Mesendoderm (in vitro differentiated cells): ENCODE measurements at regions not wholly inside any gene's neighbourhood (a gene's known extent, or its start where the extent isn't known, plus 50 kb on each side); places are given as distances from the start of the nearest gene placed in this dataset.
"Not testable (repeated sequence)": the region's sequence is repeated elsewhere in the genome, so short reads cannot be mapped to it uniquely, and the experiment has no call there.

ENCODE experiments used
- DNase-seq: peaks from one replicate; pipeline ENCODE4 v3.0.0; 2013
- H2AK5ac ChIP-seq: 2 replicates; pipeline ENCODE4 v1.6.1; 2013; ENCODE audit warnings: low read length, inconsistent platforms
- H2BK120ac ChIP-seq: 2 replicates; pipeline ENCODE4 v1.6.1; 2013; ENCODE audit warnings: low read depth, mild to moderate bottlenecking, low read length, moderate library complexity, mixed read lengths
- H2BK15ac ChIP-seq: replicated peaks from 2 replicates; pipeline ENCODE4 v1.6.1; 2013; ENCODE audit warnings: low read depth, mild to moderate bottlenecking, moderate library complexity
- H2BK5ac ChIP-seq: 2 replicates; pipeline ENCODE4 v1.6.1; 2013; ENCODE audit warnings: low read length, inconsistent platforms
- H3K18ac ChIP-seq: 2 replicates; pipeline ENCODE4 v1.6.1; 2013; ENCODE audit warnings: mild to moderate bottlenecking, low read length, mixed read lengths
- H3K23ac ChIP-seq: one replicate; pipeline ENCODE4 v1.6.1; 2013; ENCODE audit warnings: low read length
- H3K27ac ChIP-seq: 2 replicates; pipeline ENCODE4 v1.5.1; 2013; ENCODE audit warnings: low read depth, mild to moderate bottlenecking, inconsistent platforms, low read length, moderate library complexity
- H3K27me3 ChIP-seq: 2 replicates; pipeline ENCODE4 v1.6.1; 2013; ENCODE audit warnings: low read length, control low read depth, mild to moderate bottlenecking, inconsistent platforms; ENCODE audit not compliant: insufficient read depth, poor library complexity
- H3K36me3 ChIP-seq: 2 replicates; pipeline ENCODE4 v1.6.1; 2013; ENCODE audit warnings: low read length, inconsistent platforms; ENCODE audit not compliant: control insufficient read depth, insufficient read depth
- H3K4ac ChIP-seq: one replicate; pipeline ENCODE4 v1.6.1; 2013; ENCODE audit warnings: low read depth, mild to moderate bottlenecking, low read length, moderate library complexity
- H3K4me1 ChIP-seq: 2 replicates; pipeline ENCODE4 v1.6.1; 2013; ENCODE audit warnings: low read depth, low read length, inconsistent platforms; ENCODE audit not compliant: control insufficient read depth
- H3K4me2 ChIP-seq: 2 replicates; pipeline ENCODE4 v1.6.1; 2013; ENCODE audit warnings: low read length
- H3K4me3 ChIP-seq: 2 replicates; pipeline ENCODE4 v1.5.1; 2013; ENCODE audit warnings: mild to moderate bottlenecking, low read length
- H3K56ac ChIP-seq: one replicate; pipeline ENCODE4 v1.6.1; 2013; ENCODE audit warnings: low read length
- H3K79me1 ChIP-seq: 2 replicates; pipeline ENCODE4 v1.6.1; 2013; ENCODE audit warnings: low read length, inconsistent platforms
- H3K79me2 ChIP-seq: 2 replicates; pipeline ENCODE4 v1.6.1; 2013; ENCODE audit warnings: mild to moderate bottlenecking, low read length; ENCODE audit not compliant: control insufficient read depth, insufficient read depth
- H3K9ac ChIP-seq: 2 replicates; pipeline ENCODE4 v1.6.1; 2013; ENCODE audit warnings: low read length, inconsistent platforms
- H4K5ac ChIP-seq: one replicate; pipeline ENCODE4 v1.6.1; 2013; ENCODE audit warnings: low read length
- H4K8ac ChIP-seq: one replicate; pipeline ENCODE4 v1.6.1; 2013; ENCODE audit warnings: low read depth, mild to moderate bottlenecking, control low read depth, low read length, moderate library complexity
- WGBS: extraction: QIAGEN DNeasy Blood & Tissue Kit; methylation state at CpG from one replicate; pipeline ENCODE4 v1.1.7; 2013; ENCODE audit warnings: low lambda C conversion rate, missing lambda C conversion rate; ENCODE audit not compliant: insufficient coverage; ENCODE audit errors: extremely low coverage; 5-methylcytosine and 5-hydroxymethylcytosine counted together

DNA sequence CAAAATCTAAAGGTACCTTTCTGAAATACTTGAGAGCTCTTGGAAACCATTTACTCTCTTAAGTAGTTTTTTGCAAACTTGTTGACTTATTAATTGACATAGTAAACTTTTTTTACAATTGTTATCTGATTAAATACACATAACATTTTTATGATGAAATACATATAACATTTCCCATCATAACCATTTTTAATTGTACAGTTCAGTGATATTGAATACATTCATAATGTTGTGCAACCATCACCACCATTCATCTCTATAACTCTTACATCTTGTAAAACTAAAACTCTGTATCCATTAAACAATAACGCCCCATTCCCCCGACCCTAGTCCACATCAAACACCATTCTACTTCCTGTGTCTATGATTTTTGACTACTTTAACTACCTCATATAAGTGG lies 95.7 kb upstream of the ZNF648 start:
- DNase-seq, result no peak
- no peaks in the 10 kb centered on the region for H3K79me1 ChIP-seq
- H4K8ac ChIP-seq, result no peak overlapping the region
- no peaks in the 10 kb centered on the region for H3K79me2 ChIP-seq
- no peak overlapping the region for H4K5ac ChIP-seq
- H2BK120ac ChIP-seq, result no peak overlapping the region
- no peak overlapping the region for H3K18ac ChIP-seq
- H3K4ac ChIP-seq, result no peak overlapping the region
- 100% methylated on average over 2 of the region's 2 CpGs for WGBS
- H2BK5ac ChIP-seq, result no peak overlapping the region
- no peak overlapping the region for H3K23ac ChIP-seq
- H3K27me3 ChIP-seq, result no peaks in the 10 kb centered on the region
- no peaks in the 10 kb centered on the region for H3K36me3 ChIP-seq
- no peaks in the 10 kb centered on the region for H3K4me1 ChIP-seq
- no peak overlapping the region for H3K4me2 ChIP-seq
- H3K27ac ChIP-seq, result no peak overlapping the region
- no peak overlapping the region for H3K56ac ChIP-seq
- no peak overlapping the region for H2BK15ac ChIP-seq
- no peak overlapping the region for H3K4me3 ChIP-seq
- H3K9ac ChIP-seq, result no peak overlapping the region
- H2AK5ac ChIP-seq, result no peak overlapping the region

DNA sequence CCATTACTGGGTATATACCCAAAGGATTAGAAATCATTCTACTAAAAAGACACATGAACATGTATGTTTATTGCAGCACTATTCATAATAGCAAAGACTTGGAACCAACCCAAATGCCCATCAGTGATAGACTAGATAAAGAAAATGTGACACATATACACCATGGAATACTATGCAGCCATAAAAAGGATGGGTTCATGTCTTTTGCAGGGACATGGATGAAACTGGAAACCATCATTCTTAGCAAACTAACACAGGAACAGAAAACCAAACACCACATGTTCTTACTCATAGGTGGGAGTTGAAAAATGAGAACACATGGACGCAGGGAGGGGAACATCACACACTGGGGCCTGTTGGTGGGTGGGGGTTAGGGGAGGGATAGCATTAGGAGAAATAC lies 92.9 kb upstream of the ZNF648 start:
- H2BK120ac ChIP-seq, H2BK15ac ChIP-seq, H3K27me3 ChIP-seq: not testable (repeated sequence)

DNA sequence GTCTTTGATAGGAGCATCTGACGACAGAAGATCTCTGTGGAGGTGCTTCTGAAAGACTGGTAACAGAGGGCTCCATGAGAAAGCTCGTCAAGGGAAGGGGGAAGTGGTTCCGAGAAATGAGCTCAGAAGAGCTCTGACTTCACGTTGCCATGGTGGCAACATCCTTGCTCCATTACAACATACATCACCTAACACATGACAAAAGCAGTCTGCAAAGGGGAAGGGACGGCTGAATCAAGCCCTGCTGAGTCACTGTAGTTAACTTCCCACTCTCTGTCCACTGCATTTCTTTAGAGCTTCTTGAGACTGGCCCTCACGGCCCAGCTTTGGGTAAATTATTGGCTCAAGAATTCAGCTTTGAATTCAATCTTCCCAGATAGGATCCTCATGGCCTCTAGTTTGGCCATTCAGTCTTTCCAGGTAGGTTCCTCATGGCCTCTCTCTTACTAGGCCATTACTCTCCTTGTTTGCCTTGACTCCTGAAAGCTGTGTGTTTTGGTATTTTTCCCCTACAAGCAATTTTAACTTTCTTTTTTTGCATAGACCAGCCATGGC lies 88.0 kb upstream of the ZNF648 start:
- Histone ChIP-seq H3K27me3 (no peaks in the 10 kb centered on the region), H3K4me2 (no peak overlapping the region), H4K8ac (no peak overlapping the region), H3K56ac (no peak overlapping the region), H3K4me3 (no peak overlapping the region), H3K4ac (no peak overlapping the region), H3K4me1 (no peaks in the 10 kb centered on the region), H3K23ac (no peak overlapping the region), H3K79me1 (no peaks in the 10 kb centered on the region), H2BK15ac (no peak overlapping the region), H3K27ac (no peak overlapping the region), H3K9ac (no peak overlapping the region), H3K18ac (no peak overlapping the region), H2BK5ac (no peak overlapping the region), H2BK120ac (peak overlapping the region; percentile 49), H3K36me3 (no peaks in the 10 kb centered on the region), H2AK5ac (no peak overlapping the region), H4K5ac (no peak overlapping the region), H3K79me2 (no peaks in the 10 kb centered on the region)
- peak; percentile 75 for DNase-seq
- WGBS, result no CpG with 5 or more reads among the region's 6 CpGs

More for the DNA sequence above, 92.9 kb upstream of the ZNF648 start:
- WGBS, result no CpG with 5 or more reads among the region's 1 CpG
- H3K79me1 ChIP-seq, DNase-seq, H3K27ac ChIP-seq, H3K36me3 ChIP-seq, H3K9ac ChIP-seq, H3K4me3 ChIP-seq, H3K4ac ChIP-seq, H3K79me2 ChIP-seq, H4K8ac ChIP-seq, H3K4me1 ChIP-seq, H2BK5ac ChIP-seq, H3K4me2 ChIP-seq, H3K23ac ChIP-seq, H4K5ac ChIP-seq, H3K56ac ChIP-seq, H3K18ac ChIP-seq, H2AK5ac ChIP-seq: not testable (repeated sequence)

DNA sequence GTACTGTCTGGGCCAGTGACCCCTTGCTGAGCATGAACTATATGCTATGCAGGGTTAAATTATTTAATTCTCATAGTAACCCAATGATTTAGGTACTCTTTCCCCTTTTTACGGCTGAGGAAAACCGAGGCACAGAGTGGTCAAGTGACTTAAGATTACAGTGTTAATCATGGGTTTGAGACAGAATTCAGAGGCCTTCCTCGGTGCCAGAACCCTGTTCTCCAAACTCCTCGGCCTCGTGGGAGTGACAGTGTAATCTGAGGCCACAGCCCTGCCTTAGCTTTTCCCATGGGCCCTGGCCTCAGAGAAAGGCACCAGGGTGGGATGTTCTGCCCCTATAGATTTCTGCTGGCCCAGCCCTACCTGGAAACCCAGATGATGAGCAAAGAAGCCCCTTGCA lies 86.4 kb upstream of the ZNF648 start:
- no peak overlapping the region for H3K4ac ChIP-seq
- no peak overlapping the region for H3K9ac ChIP-seq
- H4K8ac ChIP-seq, result no peak overlapping the region
- no peak overlapping the region for H2BK5ac ChIP-seq
- no peak overlapping the region for H2AK5ac ChIP-seq
- H3K4me1 ChIP-seq, result no peaks in the 10 kb centered on the region
- H2BK15ac ChIP-seq, result no peak overlapping the region
- no peaks in the 10 kb centered on the region for H3K27me3 ChIP-seq
- H3K27ac ChIP-seq, result no peak overlapping the region
- H3K56ac ChIP-seq, result no peak overlapping the region
- H3K4me3 ChIP-seq, result no peak overlapping the region
- no peaks in the 10 kb centered on the region for H3K79me1 ChIP-seq
- H3K79me2 ChIP-seq, result no peaks in the 10 kb centered on the region
- no CpG with 5 or more reads among the region's 5 CpGs for WGBS
- H4K5ac ChIP-seq, result no peak overlapping the region
- no peak overlapping the region for H3K18ac ChIP-seq
- H3K4me2 ChIP-seq, result no peak overlapping the region
- no peak for DNase-seq
- H3K23ac ChIP-seq, result no peak overlapping the region
- H3K36me3 ChIP-seq, result no peaks in the 10 kb centered on the region
- H2BK120ac ChIP-seq, result no peak overlapping the region

DNA sequence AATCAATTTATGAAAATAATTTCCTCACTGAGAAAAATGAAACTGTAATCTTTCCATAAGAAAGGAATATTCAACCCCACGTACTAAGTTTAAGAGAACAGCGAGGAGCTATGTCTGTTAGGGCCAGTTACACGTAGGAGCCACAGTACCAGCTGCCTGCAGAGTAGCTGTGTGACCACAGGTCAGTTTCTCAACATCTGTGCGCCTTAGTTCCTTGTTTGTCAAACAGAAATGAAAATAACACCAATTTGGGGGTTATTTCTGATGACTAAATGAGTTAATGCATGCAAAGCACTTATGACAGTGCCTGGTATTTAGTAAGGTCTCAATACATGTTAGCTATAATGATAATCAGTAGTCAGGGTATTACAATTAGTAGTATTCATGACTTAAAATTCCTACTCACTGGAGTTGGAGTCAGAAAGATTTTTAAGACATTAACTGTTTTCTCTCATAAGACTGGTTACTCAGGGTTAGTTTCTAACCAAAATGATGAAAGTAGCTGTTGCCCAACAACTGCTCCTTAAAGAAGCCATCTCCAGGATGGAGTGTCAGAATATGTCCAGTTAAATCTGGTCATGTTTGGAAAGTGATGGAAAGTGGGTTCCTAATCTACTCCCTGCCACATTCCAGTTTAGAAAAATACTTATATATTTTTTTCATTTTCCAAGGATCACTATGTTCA lies 85.8 kb upstream of the ZNF648 start:
- WGBS, result no CpG with 5 or more reads among the region's 4 CpGs

DNA sequence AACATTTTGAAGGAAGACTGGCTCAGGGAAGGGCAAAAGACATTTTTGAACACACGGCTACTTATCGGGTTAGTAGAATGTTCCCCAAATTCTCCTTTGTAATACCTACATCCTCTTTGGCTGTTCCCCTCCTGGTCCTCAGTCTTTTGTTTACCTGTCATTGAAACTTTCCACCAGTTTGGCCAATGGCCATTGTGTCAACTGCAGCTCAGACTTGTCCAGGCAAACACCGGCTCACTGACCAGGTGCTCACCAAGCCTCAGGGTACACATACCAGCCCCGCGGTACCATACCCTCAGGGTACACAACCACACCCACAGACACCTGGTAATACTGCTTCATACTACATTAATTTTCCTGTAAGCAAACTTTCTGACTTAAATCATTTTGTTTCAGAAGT lies 84.8 kb upstream of the ZNF648 start:
- no peak overlapping the region for H3K9ac ChIP-seq
- no peak overlapping the region for H2BK15ac ChIP-seq
- H3K4me3 ChIP-seq, result no peak overlapping the region
- no peak for DNase-seq
- H4K5ac ChIP-seq, result no peak overlapping the region
- no peak overlapping the region for H3K56ac ChIP-seq
- H3K36me3 ChIP-seq, result no peaks in the 10 kb centered on the region
- no peaks in the 10 kb centered on the region for H3K27me3 ChIP-seq
- no peaks in the 10 kb centered on the region for H3K79me1 ChIP-seq
- no peak overlapping the region for H2AK5ac ChIP-seq
- H3K23ac ChIP-seq, result no peak overlapping the region
- no peak overlapping the region for H3K27ac ChIP-seq
- no peak overlapping the region for H2BK5ac ChIP-seq
- no CpG with 5 or more reads among the region's 5 CpGs for WGBS
- no peak overlapping the region for H3K4ac ChIP-seq
- no peak overlapping the region for H3K18ac ChIP-seq
- no peak overlapping the region for H2BK120ac ChIP-seq
- H3K4me1 ChIP-seq, result no peaks in the 10 kb centered on the region
- no peak overlapping the region for H3K4me2 ChIP-seq
- H4K8ac ChIP-seq, result no peak overlapping the region
- no peaks in the 10 kb centered on the region for H3K79me2 ChIP-seq

More for the DNA sequence above, 85.8 kb upstream of the ZNF648 start:
- no peak overlapping the region for H3K23ac ChIP-seq
- H3K27me3 ChIP-seq, result no peaks in the 10 kb centered on the region
- H4K8ac ChIP-seq, result no peak overlapping the region
- no peak overlapping the region for H3K9ac ChIP-seq
- no peak overlapping the region for H3K56ac ChIP-seq
- H3K4ac ChIP-seq, result no peak overlapping the region
- no peak overlapping the region for H3K27ac ChIP-seq
- no peak overlapping the region for H3K18ac ChIP-seq
- H3K4me2 ChIP-seq, result no peak overlapping the region
- H3K4me1 ChIP-seq, result no peaks in the 10 kb centered on the region
- no peak overlapping the region for H4K5ac ChIP-seq
- no peak overlapping the region for H2BK15ac ChIP-seq
- no peaks in the 10 kb centered on the region for H3K79me2 ChIP-seq
- H3K4me3 ChIP-seq, result no peak overlapping the region
- no peak overlapping the region for H2BK5ac ChIP-seq
- no peak for DNase-seq
- no peak overlapping the region for H2BK120ac ChIP-seq
- H2AK5ac ChIP-seq, result no peak overlapping the region
- H3K79me1 ChIP-seq, result no peaks in the 10 kb centered on the region
- H3K36me3 ChIP-seq, result no peaks in the 10 kb centered on the region
